IMR-90 (cell line): ENCODE measurements at regions not wholly inside any gene's neighbourhood (a gene's known extent, or its start where the extent isn't known, plus 50 kb on each side); places are given as distances from the start of the nearest gene placed in this dataset.

Source experiments
- ATAC-seq: fragments of 200-7000 bp; cut with Tn5 transposase; 2 replicates; pipeline ENCODE4 v1.9.1; 2020; ENCODE audit warnings: low read depth, mild to moderate bottlenecking, moderate library complexity
- BruUV-seq: library from RNA; stranded (reverse); fragments of 400-500 nt; replicated peaks from 2 replicates; lab custom pipeline; 2021; lab: Mats Ljungman, UMichigan
- CTCF ChIA-PET: fragments of 300-600 bp; formaldehyde crosslinking; extraction: SDS; loops from one replicate; lab custom pipeline; 2021; ENCODE audit warnings: antibody characterized with exemption; lab: Yijun Ruan, JAX
- POLR2A ChIA-PET: fragments of 300-600 bp; sonication (Branson Sonifier 250); formaldehyde crosslinking; loops from one replicate; lab custom pipeline; 2022; ENCODE audit warnings: antibody characterized with exemption; ENCODE audit not compliant: unreplicated experiment; lab: Charles Lee
- DNase-seq: peaks from one replicate; pipeline ENCODE4 v3.0.0; 2013
- H2AFZ ChIP-seq: replicated peaks from 2 replicates; pipeline ENCODE3; 2013; ENCODE audit warnings: low read length, mild to moderate bottlenecking; ENCODE audit not compliant: poor library complexity
- H2AK5ac ChIP-seq: 2 replicates; pipeline ENCODE4 v1.6.1; 2013; ENCODE audit warnings: low read depth, low read length, inconsistent platforms
- H2AK9ac ChIP-seq: replicated peaks from 2 replicates; pipeline ENCODE3; 2013; ENCODE audit warnings: mild to moderate bottlenecking, low read depth, low read length, moderate library complexity; ENCODE audit not compliant: poor library complexity
- H2BK120ac ChIP-seq: 2 replicates; pipeline ENCODE4 v1.6.1; 2013; ENCODE audit warnings: low read depth, low read length, inconsistent platforms
- H2BK15ac ChIP-seq: 3 replicates; pipeline ENCODE4 v1.6.1; 2013; ENCODE audit warnings: low read depth, low read length, inconsistent platforms
- H2BK20ac ChIP-seq: 2 replicates; pipeline ENCODE4 v1.6.1; 2013; ENCODE audit warnings: low read depth, mild to moderate bottlenecking, inconsistent platforms, low read length, moderate library complexity
- H2BK5ac ChIP-seq: 2 replicates; pipeline ENCODE4 v1.6.1; 2013; ENCODE audit warnings: mild to moderate bottlenecking, low read depth, low read length, inconsistent platforms; ENCODE audit not compliant: poor library complexity, severe bottlenecking
- H3K14ac ChIP-seq: replicated peaks from 2 replicates; pipeline ENCODE4 v1.6.1; 2013; ENCODE audit warnings: low read depth, low read length, inconsistent platforms
- H3K18ac ChIP-seq: 2 replicates; pipeline ENCODE4 v1.6.1; 2013; ENCODE audit warnings: low read depth, low read length, control low read depth
- H3K23ac ChIP-seq: 2 replicates; pipeline ENCODE4 v1.6.1; 2013; ENCODE audit warnings: low read depth, low read length, inconsistent platforms
- H3K27ac ChIP-seq: 2 replicates; pipeline ENCODE4 v1.5.1; 2013; ENCODE audit warnings: mild to moderate bottlenecking, control low read depth, low read length; ENCODE audit not compliant: insufficient read depth
- H3K27me3 ChIP-seq: 2 replicates; pipeline ENCODE4 v1.6.1; 2013; ENCODE audit warnings: low read length; ENCODE audit not compliant: control insufficient read depth, insufficient read depth
- H3K36me3 ChIP-seq: 2 replicates; pipeline ENCODE4 v1.6.1; 2013; ENCODE audit warnings: low read length, mixed read lengths; ENCODE audit not compliant: control insufficient read depth, insufficient read depth
- H3K4ac ChIP-seq: 2 replicates; pipeline ENCODE4 v1.6.1; 2013; ENCODE audit warnings: low read depth, low read length, inconsistent platforms
- H3K4me1 ChIP-seq: 2 replicates; pipeline ENCODE4 v1.6.1; 2013; ENCODE audit warnings: low read length, mixed read lengths; ENCODE audit not compliant: control insufficient read depth, insufficient read depth
- H3K4me2 ChIP-seq: 2 replicates; pipeline ENCODE4 v1.6.1; 2013; ENCODE audit warnings: low read depth, mild to moderate bottlenecking, control low read depth, low read length, moderate library complexity
- H3K4me3 ChIP-seq: 2 replicates; pipeline ENCODE4 v1.5.1; 2013; ENCODE audit warnings: low read depth, mild to moderate bottlenecking, control low read depth, low read length, moderate library complexity; ENCODE audit not compliant: insufficient read depth
- H3K56ac ChIP-seq: 2 replicates; pipeline ENCODE4 v1.6.1; 2013; ENCODE audit warnings: low read length, inconsistent platforms; ENCODE audit not compliant: insufficient read depth; ENCODE audit errors: extremely low read depth
- H3K79me1 ChIP-seq, 2 experiments: 2 replicates each; pipeline ENCODE4 v1.6.1; 2013; ENCODE audit warnings: low read length in 2 of 2, inconsistent platforms in 1 of 2, low read depth in 1 of 2
- H3K9ac ChIP-seq: 2 replicates; pipeline ENCODE4 v1.6.1; 2013; ENCODE audit warnings: low read depth, low read length, control low read depth
- H3K9me1 ChIP-seq: 2 replicates; pipeline ENCODE4 v1.6.1; 2013; ENCODE audit warnings: low read length, inconsistent platforms; ENCODE audit not compliant: insufficient read depth
- H3K9me3 ChIP-seq: 2 replicates; pipeline ENCODE4 v1.6.1; 2013; ENCODE audit warnings: low read length; ENCODE audit not compliant: control insufficient read depth, insufficient read depth
- H4K20me1 ChIP-seq: 2 replicates; pipeline ENCODE4 v1.6.1; 2013; ENCODE audit warnings: low read length, inconsistent platforms; ENCODE audit not compliant: insufficient read depth
- H4K5ac ChIP-seq: 2 replicates; pipeline ENCODE4 v1.6.1; 2013; ENCODE audit warnings: mild to moderate bottlenecking, low read depth, low read length, control low read depth
- H4K8ac ChIP-seq, 2 experiments: 2 replicates each; pipeline ENCODE4 v1.6.1; 2013; ENCODE audit warnings: low read depth in 2 of 2, low read length in 2 of 2, control low read depth in 1 of 2, inconsistent platforms in 1 of 2
- H4K91ac ChIP-seq: 2 replicates; pipeline ENCODE4 v1.6.1; 2013; ENCODE audit warnings: low read depth, low read length, inconsistent platforms; ENCODE audit not compliant: insufficient read depth
- BHLHE40 ChIP-seq: fragments of 150-350 bp; IDR thresholded peaks from 2 replicates; pipeline ENCODE4 v1.6.1; 2016; ENCODE audit warnings: mild to moderate bottlenecking, low read depth, low read length
- CEBPB ChIP-seq: IDR thresholded peaks from 2 replicates; pipeline ENCODE4 v1.6.1; 2012; ENCODE audit warnings: low read depth, low read length, improper control_type of control experiment
- ELK1 ChIP-seq: fragments of 150-350 bp; IDR thresholded peaks from 2 replicates; pipeline ENCODE4 v1.6.1; 2016; ENCODE audit warnings: low read depth, mild to moderate bottlenecking, low read length, moderate library complexity, borderline replicate concordance
- FOS ChIP-seq: fragments of 150-350 bp; IDR thresholded peaks from 2 replicates; pipeline ENCODE4 v1.6.1; 2016; ENCODE audit warnings: low read depth, low read length
- MAFK ChIP-seq: IDR thresholded peaks from 2 replicates; pipeline ENCODE4 v1.6.1; 2012; ENCODE audit warnings: low read depth, low read length, improper control_type of control experiment
- NFE2L2 ChIP-seq: fragments of 150-350 bp; IDR thresholded peaks from 2 replicates; pipeline ENCODE4 v1.6.1; 2016; ENCODE audit warnings: low read depth, mild to moderate bottlenecking, low read length
- POLR2A ChIP-seq: IDR thresholded peaks from 2 replicates; pipeline ENCODE4 v1.6.1; 2012; ENCODE audit warnings: mild to moderate bottlenecking, low read depth, low read length
- RAD21 ChIP-seq: IDR thresholded peaks from 2 replicates; pipeline ENCODE4 v1.6.1; 2012; ENCODE audit warnings: low read length, improper control_type of control experiment
- WGBS, 2 experiments: methylation state at CpG; one replicate each; pipeline versions ENCODE4 v1.1.5 to v1.1.7; 2013; ENCODE audit warnings: missing lambda C conversion rate in 2 of 2; ENCODE audit not compliant: insufficient read length in 1 of 2; ENCODE audit errors: extremely low coverage in 2 of 2; 5-methylcytosine and 5-hydroxymethylcytosine counted together
- dilution Hi-C: fragments of 300-500 bp; cut with HindIII; formaldehyde crosslinking; loops from one replicate; pipeline ENCODE4 v1.14.3; 2018; ENCODE audit warnings: low sequenced_read_pairs; ENCODE audit not compliant: unreplicated experiment
- in situ Hi-C: fragments of 300-500 bp; cut with MboI; formaldehyde crosslinking; loops from 3 replicates; pipeline ENCODE4 v1.14.3; 2019; ENCODE audit warnings: low sequenced_read_pairs, inconsistent platforms, mixed read lengths
- intact Hi-C: fragments of 100-400 bp; cut with micrococcal nuclease; formaldehyde crosslinking; loops from 2 replicates; pipeline ENCODE4 v1.10.0; 2022

DNA sequence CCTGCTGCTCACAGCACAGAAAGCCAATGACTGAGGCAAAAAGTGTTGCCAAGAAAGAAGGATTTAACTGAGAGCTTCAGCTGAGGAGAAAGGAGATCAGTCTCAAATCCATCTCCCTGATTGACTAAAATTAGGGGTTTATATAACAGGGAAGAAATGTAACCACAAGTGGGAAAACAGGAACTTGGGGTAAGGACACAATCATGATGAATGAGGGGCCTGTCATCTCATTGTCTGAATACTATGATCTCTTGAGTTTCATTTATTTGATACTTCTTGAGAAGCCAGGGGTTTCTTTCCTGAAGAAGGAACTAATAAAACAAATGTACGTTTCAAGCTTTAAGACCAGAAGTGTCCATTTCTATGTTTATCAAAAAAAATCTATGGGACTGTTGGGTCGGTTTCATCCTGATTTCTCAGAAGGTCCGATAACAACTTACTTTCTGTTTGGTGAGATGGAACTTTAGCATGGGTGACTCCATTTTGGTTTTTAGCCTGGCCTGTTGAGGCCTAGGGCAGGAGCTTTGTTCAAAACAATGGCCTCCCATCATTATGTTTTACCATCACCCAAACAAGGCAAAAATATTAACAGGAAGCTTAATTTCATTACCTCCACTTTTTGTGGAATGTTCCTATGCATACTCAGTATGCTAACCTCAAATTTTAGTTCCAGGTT lies 76.6 kb upstream of the PIAS1 start:
- dilution Hi-C loops = no loop called here
- Histone ChIP-seq H3K79me1 (no peaks in the 10 kb centered on the region), H2AFZ (no peak overlapping the region), H4K91ac (no peak overlapping the region), H2BK20ac (no peak overlapping the region), H4K5ac (no peak overlapping the region), H3K4me3 (no peak overlapping the region), H3K27me3 (peaks cover 12% of the 10 kb centered on the region), H3K9me3 (no peaks in the 10 kb centered on the region; the same call in 1 of the 2 replicates), H3K9me1 (no peaks in the 10 kb centered on the region), H3K14ac (no peak overlapping the region), H3K4ac (no peak overlapping the region), H3K4me1 (no peaks in the 10 kb centered on the region), H3K23ac (no peak overlapping the region), H3K18ac (no peak overlapping the region), H4K20me1 (no peaks in the 10 kb centered on the region), H3K9ac (no peak overlapping the region), H3K36me3 (no peaks in the 10 kb centered on the region), H2BK120ac (no peak overlapping the region), H3K56ac (no peak overlapping the region), H2AK9ac (no peak overlapping the region), H3K27ac (no peak overlapping the region), H4K8ac (no peak overlapping the region), H3K4me2 (no peak overlapping the region), H2BK5ac (no peak overlapping the region), H2BK15ac (no peak overlapping the region), H2AK5ac (no peak overlapping the region)
- ATAC-seq (no peak), DNase-seq (no peak)
- ChIA-PET CTCF (no interaction called here), POLR2A (no interaction called here)
- no CpG with 5 or more reads among the region's 3 CpGs for WGBS, 2 experiments
- no TSS peak for BruUV-seq
- TF ChIP-seq POLR2A (no peak), BHLHE40 (no peak), CEBPB (no peak), ELK1 (no peak), MAFK (no peak), NFE2L2 (no peak), RAD21 (no peak), FOS (no peak)
- in situ Hi-C loops = no loop called here
- intact Hi-C loops = no loop called here
